HG03095 (cell line): ENCODE measurements at regions not wholly inside any gene's neighbourhood (a gene's known extent, or its start where the extent isn't known, plus 50 kb on each side); places are given as distances from the start of the nearest gene placed in this dataset.
"Not testable (repeated sequence)": the region's sequence is repeated elsewhere in the genome, so short reads cannot be mapped to it uniquely, and the experiment has no call there.

Experiments
- ATAC-seq: cut with Tn5 transposase; IDR thresholded peaks from one replicate; pipeline ENCODE4 v1.9.1; 2021; ENCODE audit warnings: moderate library complexity; ENCODE audit not compliant: unreplicated experiment

DNA sequence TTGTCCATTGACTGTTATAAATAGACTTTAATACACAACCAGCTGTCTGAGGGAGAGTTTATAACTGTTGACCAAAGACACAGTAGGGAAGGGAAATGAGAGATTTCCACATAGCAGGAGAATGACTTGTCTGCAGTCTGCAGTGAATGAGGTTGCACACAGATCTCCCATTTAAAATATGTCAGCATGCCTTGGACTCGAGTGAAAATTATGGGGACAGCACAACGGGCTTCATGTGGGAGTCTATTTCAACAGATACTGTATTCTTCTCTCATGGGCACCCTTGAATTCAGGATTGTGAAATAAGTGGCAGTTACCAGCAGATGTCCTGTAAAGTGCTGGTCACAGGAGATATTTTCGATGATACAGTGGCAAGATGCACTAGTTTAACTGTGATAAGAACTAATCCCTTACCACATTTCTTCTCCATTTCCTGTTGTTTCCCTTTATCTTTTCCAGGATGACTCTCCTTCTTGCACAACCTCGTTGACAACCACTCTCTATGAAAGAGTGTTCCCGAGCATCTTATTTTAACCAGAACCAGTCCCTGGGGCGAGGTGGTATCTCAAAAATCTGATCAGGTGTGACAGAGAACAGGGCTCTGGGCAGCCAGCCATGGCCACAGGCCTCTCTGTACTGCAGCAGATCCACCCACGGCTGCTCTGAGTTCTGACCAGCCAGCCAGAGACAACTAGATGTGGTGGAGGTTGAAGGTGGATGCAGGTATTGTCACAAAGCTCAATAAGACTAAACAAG lies 51.5 kb upstream of the MAP3K1 start:
- no peak for ATAC-seq

DNA sequence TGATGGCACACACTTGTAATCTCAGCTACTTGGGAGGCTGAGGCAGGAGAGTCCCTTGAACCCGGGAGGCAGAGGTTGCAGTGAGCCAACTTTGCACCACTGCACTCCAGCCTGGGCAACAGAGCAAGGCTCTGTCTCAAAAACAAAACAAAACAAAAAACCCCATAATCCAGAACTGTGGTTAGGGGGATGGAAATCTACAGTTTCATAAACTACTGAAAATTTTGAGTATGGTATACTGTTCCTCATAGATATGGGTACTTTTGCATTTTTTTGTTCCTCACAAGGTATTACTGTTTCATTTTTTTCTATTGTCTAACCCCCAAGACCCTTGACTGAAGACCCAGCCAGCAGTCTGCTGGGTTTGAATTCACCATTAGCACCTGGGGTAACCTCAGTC lies 52.2 kb upstream of the MAP3K1 start:
- no peak for ATAC-seq

DNA sequence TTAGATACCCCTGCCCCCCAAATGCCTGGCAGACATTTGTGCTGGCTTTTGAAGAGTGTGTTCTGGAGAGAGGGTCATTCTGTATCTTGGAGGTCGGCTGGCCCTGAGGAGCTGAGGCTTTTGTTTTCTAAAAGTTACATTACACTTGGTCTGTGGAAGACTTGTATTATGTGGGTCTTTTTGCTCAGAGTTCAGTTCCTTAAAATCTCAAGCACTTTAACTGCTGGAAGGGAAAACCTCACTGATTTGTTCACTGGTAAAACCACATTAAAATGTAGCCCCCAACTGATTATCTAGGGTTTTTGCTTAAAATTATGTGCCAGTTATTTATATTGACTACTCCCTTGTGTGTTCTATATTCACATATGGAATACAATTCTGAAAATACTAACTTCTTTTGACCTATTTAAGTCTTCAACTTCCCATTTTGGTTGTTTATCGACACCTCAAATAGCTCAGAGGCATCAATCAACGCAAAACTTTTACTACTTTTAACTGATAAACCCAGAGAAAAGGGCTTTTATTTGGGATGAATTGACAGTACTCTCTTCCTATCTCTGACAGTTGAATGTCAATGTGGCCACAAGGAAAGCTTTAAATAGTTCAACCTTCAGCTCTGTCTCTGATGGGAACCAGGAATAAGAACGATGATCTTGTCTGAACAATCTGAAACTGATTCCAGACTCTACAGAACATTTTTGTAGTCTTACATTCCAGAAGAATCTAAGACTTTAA lies 54.0 kb upstream of the MAP3K1 start:
- no peak for ATAC-seq

DNA sequence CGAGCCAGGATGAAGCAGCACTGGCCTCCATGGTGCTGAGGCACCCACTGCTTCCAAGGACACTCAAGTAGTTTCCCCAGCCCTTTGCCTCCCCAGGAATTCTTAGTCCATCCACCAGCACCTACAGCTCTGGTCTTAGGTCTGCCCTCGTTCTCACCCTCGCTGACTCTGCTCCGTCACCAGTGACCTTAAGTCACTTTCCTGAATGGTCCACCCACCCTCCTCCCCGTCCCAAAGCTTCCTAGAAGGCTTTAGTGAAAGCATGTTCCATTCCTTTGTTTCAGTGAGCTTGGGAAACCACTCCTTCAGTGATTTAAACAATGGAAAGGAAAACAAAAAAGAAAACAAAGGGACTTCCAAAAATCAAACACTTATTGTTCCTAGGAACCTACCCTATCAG lies 54.6 kb upstream of the MAP3K1 start:
- no peak for ATAC-seq

DNA sequence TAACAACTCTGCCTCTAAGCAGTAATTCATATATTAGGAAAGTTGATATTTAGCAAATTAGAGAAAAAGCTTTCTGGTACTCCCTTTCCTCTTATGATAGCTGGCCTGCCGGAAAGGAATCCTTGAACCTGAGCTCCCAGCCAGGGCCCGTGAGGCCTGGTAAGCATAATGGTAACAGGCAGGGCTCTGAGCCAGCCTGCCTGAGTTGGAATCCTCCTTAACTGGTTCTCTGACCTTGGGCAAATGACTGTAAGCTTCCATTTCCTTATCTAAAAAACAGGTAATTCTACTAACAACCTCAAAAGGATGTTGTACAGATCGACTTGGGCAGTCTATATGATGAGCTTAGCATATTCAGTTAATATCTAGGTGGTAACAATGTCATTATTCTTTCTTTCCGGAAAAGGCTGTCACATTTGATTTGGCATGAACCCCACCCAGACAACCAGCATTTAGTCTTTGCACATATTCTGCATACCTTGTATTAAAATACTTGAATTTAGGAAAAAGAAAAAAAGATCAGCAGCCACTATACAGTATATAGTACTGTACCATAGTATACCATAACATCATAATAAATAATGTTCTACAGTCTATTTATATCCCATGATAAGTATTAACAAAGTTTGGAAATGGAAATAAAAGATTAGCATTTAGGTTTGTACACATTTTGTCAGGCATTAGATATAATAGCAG lies 55.7 kb upstream of the MAP3K1 start:
- ATAC-seq, result no peak

DNA sequence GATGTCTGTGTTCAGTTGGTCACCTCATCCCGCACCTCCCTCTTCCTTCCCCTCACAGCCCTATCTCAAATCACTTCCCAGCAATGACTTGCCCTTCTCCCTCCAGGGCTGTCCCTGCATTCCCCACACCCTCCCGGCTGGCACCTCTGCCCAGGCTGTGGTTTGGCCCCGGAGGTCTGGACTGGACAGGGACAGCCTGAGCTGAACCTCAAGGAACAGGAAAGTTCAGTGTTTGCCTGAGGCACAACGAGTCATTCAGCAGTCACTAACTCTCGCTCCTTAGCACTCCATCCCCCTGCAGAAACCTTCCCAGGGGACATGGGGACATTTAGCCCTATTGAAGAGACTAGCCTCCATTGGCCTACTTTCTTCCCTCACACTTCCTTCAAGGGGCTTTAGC lies 58.3 kb upstream of the MAP3K1 start:
- ATAC-seq, result no peak

DNA sequence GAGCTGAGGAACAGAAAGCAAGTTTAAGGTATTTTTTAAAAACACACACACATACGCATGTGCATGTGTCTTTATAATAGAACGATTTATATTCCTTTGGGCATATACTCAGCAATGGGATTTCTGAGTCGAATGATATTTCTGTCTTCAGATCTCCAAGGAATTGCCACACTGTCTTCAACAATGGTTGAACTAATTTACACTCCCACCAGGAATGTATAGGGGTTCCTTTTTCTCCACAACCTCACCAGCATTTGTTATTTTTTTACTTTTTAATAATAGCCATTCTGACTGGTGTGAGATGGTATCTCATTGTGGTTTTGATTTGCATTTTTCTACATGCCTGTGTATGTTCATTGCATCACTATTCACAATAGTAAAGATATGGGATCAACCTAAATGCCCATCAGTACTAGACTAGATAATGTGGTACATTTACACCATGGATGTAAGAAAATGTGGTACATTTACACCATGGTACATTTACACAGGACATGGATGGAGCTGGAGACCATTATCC lies 60.3 kb upstream of the MAP3K1 start:
- ATAC-seq, result no peak

DNA sequence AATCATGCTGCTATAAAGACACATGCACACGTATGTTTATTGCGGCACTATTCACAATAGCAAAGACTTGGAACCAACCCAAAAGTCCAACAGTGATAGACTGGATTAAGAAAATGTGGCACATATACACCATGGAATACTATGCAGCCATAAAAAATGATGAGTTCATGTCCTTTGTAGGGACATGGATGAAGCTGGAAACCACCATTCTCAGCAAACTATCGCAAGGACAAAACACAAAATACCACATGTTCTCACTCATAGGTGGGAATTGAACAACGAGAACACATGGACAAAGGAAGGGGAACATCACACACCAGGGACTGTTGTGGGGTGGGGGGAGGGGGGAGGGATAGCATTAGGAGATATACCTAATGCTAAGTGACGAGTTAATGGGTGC lies 61.8 kb upstream of the MAP3K1 start:
- ATAC-seq, result not testable (repeated sequence)

DNA sequence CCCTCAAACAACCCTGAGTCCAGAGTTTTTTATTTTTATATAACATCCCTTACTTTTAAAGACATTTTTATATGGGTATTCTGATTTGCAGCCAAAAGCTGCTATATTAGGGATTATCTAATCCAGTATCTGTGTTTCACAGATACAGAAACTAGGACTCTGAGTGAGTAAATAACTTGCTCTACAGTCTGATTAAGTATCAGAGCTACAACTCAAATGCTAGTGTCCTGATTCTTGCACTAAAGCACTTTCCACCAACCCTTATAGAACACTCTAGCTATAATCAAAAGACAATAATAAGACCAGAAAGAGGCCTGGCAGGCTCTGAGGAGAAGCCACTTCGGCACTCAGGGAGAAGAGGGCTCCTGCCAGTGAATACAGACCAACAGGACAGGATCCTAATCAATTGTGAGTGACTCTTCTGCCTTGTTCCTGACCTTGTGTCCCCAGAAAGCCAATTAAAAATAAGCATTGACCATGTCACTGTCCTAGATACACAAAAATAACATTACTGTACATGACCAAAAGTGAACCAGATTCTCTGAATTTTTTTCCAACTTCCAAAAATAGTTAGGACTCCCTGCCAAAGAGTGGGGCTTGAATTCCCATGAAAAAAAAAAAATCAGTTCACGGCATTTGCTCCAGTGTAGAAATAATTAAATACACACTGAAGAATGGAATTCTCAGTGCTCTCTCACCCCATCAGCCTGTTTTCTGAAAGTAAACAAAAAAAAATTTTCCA lies 63.6 kb upstream of the MAP3K1 start:
- no peak for ATAC-seq

DNA sequence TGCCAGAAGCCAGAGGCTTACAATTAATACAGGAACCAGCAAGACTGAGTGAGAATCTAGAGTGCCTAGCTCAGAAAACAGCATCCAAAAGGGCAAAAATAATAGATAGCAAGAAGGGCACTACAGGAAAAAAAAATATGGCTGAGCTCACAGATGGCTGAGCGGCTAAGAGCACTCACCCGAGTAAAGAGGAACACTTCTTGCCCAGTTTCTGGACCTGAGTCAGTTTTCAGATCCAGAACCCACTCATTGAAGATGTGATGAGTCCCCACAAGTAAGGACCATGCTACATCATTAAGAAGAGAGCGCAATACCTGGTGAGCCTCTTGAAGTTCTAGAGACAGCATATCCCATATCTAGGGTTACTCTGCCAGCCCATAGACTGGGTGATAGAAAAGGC lies 65.5 kb upstream of the MAP3K1 start:
- no peak for ATAC-seq

DNA sequence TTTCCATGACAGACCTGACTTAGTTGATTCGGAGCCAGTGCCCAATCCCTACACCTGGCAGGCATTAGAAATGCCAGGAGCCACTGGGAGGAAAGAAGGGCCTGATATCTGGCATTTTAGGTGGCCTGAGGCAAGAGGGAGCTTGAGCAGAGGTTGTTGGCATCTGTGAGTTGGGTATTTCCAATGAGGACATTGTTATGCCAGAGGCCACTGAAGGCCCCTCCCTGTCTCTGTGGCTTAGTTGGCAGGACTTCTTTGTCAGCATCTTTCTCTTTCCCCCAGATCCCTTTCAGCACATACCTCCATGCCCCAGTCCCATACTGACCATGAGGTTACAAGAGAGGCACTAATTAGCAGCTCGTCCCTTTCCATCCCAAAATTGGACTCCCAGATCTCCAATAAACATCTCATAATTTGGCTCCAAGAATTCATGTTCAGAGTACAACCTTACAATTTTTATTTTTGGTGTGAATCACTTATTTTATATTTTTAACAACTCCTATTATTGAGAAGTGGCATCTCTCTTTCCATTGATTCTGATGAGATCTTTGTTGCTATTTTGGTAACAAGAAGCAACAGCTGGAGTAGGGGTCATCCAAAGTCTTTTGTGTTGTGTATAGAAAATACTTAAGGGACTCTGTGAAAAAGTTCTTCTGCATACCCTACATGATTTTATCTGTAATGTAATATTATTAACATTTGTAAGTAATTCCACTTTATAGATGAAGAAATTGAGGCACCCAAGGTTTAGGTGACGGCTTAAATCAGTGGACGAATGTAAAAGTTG lies 68.6 kb upstream of the MAP3K1 start:
- ATAC-seq, result no peak

DNA sequence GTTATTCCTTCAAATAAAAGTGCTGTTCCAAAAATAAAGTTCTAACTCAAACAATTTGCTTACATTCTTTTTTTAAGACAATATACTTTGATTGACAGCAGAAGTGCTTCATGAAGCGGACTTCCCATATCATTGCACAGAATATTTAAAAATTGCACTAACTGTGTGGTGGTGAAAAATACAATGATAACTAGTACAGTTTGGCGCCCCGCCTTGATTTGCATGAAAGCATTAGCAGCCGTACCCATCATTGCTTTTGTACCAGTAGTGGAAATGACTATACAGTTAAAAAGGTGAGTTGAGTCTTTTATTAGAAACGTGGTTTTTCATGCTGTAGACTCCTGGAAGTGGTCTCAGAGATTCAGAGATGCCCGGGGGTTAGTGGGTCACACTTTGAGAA lies 69.5 kb upstream of the MAP3K1 start:
- no peak for ATAC-seq

DNA sequence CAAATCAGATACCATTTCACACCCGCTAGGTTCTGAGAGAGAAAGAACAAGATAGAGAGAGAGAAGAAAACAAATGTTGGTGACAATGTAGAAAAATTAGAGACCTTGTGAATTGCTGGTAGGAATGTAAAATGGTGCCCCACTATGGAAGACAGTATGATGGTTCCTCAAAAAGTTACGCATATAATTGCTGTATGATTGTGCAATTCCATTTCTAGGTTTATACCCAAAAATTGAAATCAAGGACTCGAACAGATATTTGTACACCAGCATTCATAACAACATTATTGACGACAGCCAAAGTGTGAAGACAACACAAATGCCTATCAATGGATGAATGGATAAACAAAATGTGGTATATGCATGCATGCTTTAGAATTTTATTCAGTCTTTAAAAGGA lies 74.5 kb upstream of the MAP3K1 start:
- ATAC-seq, result no peak

DNA sequence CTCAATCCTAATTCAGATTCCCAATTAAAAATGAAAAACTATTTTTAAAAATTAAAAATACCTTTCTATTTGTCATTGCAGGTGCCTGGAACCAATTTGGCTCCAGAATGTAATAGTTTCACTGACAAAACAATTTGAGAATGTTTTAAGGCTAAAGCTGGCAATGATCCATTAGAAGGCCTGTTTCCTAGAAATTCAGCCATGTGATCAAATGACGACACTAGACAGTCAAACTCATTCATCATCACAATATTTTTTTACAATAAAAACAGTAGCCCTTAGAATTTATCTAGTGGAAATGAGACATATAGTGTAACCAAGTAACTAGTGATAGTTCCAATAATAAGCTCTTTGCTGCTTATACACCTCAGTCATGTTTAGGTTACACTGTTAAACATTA lies 75.4 kb upstream of the MAP3K1 start:
- ATAC-seq, result no peak

DNA sequence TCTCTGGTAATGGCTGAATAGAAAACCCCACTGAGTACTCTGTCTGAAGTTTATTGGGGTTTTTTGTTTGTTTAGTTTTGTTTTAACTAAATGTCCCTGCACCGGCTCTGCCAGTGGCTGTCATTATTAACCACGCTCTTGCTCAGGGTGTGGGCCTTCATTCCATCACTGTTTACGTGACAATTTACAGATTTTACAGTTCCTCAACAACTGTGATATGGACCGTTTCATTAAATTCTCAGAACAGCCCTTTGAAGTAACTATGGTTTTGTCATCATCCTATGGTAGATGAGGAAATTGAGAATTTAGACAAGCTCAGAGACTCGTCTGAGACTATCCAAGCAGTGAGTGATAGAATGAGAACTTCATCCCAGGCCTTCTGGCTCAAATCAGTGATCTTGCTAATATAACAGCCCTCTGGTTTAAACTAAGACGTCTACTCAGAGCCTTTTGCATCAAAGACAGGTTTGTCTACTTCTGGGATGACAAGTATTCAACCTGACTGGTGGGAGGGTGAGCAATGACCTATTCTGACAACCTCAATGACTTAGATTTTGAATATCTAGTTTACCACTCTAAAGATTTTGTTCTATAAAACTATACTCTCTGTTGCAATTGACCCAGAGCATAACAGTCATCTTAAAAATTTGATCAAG lies 77.3 kb upstream of the MAP3K1 start:
- no peak for ATAC-seq

DNA sequence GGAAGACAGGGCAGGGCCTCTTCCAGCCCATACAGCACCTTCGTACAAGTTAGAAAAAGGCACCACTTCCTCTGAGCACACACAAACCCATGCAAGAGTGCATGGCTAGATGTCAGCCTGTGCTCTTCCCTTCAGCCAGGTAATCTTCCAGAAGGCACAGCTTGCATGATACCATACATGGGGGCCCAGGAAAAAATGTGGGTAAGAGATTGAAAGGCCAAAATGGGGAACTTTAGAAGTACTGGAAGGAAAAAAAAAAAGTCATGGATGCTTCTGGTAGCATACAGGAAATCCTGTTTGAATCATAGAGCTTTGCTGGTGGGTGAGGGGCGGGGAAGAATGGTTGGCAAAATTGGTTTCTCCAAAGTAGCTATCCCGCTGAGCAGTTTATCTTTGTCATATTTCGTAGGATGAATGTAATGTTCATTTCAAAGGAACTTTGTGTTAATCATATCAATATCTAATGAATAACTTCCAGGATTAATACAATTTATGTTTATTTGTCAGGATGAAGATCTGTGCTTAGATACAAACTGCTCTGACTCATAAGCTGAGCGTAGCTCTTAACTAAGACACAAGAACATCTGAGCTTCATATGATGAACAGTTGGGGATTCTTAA lies 78.2 kb upstream of the MAP3K1 start:
- no peak for ATAC-seq

DNA sequence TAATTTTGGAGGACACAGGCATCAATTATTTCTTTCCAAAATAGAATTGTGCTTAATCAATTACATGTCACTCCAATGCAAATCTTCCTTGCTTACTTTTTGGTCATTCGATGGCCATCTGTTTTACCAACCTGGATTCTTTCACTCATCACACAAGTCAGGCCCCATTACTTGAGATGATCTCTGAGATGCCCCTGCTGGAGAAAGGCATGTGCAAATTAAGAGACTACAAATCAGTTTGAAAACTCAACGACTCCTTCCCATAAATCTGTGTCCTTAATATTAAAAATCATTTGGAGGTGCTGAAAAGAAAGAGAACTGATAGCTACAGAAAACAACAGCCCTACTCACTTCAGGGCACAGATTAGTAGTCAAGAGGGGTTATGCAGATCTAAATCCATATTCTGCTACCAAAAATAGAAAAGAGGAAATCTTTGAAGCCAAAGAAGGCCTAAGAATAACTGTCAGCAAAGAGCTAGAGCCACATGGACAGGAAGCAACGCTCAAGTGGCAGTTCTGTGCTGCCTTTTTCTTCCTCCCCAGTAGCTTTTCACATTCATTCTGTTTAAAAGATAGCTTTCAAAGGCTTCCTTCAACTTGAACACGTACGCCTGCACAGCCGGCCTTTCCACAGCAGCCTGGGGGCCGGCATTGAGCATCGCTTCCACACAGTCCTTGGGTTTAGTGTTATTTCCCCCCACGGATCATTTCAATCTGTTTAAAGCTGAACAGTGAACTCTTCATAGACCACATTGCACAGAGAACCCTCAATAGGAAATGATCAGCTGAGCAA lies 79.3 kb upstream of the MAP3K1 start:
- ATAC-seq, result no peak

DNA sequence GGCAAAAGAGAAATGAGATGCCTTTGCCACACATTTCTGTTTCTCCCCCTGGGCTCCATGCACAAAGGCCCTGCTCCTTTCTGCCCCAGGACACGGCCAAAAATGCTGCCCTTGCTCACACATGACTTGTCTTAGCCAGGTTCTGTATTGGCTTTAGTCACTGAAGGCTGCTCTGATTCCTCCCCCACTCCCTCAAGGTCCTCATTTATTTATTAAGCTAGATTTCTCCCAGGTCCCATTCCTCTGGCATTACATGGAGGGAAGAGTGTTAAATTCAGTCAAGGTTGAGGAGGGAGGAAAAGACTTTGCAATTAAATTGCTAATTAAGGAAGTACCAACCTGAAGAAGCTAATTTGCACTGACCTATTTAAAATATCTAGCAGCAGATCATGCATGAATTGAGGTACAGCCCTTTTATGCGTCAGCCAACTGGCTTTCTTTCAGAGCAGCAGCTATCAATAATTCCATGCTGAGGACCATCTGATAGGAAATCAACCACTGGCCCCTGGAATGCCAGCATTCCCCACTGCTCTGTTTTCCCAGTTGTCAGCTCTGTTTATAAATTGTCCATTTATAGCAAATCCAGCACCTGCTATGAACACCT lies 81.2 kb upstream of the MAP3K1 start:
- ATAC-seq, result no peak
